NCI-H510A (cell line): ENCODE measurements at regions not wholly inside any gene's neighbourhood (a gene's known extent, or its start where the extent isn't known, plus 50 kb on each side); places are given as distances from the start of the nearest gene placed in this dataset.

Experiments used
- DNase-seq: peaks from one replicate; lab custom pipeline; 2025; lab: John Stamatoyannopoulos, UW

DNA sequence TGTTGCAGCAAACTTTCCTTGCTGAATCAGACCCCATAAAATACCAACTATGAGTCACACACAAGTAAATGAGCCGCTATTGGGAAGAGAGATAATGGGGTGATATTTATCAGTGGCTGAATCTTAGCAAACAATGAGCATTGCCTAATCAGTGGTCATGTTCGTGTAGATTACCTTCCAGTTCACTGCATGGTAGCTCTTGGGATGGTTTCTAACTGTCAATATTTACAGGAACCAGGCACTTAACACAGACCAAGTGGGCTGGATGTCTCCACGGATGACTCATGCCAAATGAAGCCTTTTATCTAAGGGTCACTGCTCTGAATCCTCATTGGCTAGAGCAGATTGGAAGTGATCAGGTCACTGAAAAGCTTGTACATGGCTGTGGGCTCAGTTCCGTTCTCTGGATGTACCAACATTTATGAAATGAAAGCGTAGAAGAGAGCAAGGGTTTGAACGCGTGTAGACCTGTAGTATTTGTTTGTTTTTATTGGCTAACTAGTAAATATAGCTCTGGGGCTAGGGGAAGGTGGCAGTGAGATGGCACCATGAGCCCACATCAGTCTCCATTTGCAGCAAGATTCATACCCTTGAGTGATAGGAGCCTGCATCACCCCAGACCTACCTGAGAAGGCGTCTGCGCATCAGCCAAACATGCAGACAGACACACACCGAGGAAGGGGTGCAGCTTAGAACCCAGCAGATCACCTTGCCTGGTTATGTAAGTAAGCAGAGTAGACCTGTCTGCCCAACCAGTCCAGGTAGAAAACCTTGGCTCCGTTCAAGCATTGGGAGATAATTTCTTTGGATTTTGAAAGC is 153.3 kb downstream of the TOMM20 start:
- DNase-seq: peak; percentile 95

DNA sequence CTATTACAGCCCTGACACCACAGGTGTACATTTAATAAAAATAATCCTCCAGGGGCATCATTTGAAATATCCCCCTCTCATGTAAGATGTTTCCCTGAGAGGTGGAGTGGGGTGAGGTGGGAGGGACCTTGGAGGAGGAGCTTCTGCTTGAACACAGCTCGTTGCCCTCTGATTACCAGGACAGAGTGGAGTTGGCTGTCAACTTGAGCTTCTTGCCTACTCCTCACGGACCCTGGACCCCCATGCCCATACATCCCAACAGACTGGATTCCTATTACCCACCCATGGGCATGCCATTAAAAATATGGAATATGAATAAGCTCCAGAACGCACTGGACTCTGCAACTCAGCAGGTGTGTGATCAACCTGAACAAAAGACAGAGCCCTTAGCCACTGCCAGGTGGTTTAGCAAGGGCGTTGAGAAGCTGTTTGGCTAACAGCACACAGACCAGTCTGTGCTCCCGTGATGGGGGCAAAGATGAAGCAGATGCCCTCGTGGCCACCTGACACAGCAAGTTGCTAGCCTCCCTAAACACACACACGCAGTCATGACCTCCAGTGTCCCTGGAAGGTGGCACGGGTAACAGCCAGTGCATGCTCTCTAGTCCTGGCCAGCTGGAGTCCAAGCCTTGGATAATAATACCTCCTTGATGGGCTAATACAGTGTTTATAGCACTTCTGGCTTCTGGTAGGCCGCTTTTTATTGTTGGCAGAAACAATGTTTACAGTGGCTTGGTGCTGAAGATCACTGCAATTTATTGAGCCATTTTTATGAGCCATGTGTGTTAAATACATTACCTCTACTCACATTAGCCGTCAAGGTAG is 155.0 kb downstream of the TOMM20 start:
- DNase-seq: peak; percentile 74

GRCh38 chr1:234972411-234973191 is 156.0 kb downstream of the TOMM20 start:
- DNase-seq: no peak

DNA sequence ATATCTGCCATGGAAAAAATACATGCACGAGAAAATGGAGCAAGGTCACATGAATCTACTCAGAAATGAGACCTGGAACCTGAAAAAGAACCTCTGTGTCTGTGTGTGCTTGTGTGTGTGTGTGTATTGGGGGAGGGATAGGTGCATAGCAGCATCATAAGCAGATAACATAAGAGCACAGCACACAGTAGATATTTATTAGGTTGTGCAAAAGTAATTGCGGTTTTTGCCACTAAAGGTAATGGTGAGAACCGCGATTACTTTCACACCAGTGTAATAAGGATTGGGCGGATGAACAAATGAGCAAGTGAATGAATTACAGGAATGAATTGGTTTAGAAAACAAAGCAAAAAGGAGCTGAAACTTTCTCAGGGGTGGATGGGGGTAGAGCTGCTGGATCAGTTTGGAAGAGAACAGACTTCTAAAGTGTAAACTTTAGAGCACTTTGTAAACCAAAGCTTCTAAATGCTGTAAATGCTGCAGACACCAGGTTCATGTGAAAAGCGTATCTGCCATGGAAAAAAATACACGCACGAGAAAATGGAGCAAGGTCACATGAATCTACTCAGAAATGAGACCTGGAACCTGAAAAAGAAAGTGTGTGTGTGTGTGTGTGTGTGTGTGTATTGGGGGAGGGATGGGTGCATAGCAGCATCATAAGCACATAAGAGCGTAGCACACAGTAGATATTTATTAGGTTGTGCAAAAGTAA is 156.9 kb downstream of the TOMM20 start:
- DNase-seq: no peak

- peak; percentile 87 for DNase-seq
Observed at GRCh38 chr1:234970731-234971476, 157.7 kb downstream of the TOMM20 start.

- DNase-seq: no peak
Observed at GRCh38 chr1:234970401-234970730, 158.3 kb downstream of the TOMM20 start.

DNA sequence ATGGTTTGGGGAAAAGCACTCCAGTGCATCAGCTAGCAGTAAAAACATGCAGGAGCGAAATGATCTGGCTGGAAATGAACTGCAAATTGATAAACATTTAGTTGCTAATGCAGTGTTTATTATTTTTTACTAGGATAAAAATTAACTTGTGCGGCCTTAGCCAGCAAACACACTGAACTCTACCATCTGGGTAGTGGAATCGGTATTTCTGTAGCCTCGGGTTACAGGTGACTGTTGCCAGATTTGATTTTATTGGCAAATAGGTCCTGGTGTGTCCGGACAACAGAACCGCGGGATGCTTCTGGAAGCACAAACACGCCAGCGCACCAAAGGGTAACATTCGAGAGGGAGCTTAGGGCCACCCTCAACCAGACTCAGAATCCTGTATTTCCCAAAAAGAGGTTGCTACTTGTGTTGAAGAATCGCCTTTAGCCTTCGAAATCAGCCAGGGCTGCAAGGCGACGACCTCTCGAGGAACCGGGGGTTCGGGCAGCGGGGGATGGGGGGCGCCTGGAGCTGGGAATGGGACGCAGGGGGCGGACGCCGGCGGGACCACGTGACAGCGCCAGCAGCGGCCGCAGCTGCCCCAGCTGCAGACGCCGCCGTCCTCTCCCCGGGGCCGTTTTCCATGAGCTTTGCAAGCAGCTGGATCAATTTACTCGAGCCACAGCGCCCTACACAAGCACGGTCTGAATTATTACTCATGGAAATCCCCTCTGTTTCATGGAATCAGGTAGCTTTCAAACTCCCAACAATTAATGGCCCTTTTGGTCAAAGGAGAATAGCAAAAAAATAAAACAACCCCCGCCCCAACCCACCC is 158.8 kb downstream of the TOMM20 start:
- peak; percentile 75 for DNase-seq

GRCh38 chr1:234969011-234969441 is 159.6 kb downstream of the TOMM20 start:
- peak; percentile 73 for DNase-seq

DNA sequence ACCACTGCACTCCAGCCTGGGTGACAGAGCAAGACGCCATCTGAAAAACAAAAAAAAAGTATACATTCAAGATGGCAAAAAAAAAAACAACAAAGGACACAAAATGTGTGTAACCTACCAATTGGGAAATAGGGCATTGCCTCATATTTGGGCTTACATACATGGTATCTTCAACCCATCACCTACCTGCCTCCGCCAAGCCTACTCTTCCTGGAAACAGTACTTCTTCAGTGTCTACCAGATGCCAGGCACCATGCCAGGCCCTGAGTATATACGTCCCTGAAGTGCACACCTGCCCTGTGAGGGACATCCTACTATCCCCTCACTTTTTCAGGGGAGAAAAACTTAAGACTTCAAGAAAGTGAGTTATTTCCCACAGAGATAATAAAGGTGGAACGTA is 160.2 kb downstream of the TOMM20 start:
- DNase-seq: peak; percentile 52

DNA sequence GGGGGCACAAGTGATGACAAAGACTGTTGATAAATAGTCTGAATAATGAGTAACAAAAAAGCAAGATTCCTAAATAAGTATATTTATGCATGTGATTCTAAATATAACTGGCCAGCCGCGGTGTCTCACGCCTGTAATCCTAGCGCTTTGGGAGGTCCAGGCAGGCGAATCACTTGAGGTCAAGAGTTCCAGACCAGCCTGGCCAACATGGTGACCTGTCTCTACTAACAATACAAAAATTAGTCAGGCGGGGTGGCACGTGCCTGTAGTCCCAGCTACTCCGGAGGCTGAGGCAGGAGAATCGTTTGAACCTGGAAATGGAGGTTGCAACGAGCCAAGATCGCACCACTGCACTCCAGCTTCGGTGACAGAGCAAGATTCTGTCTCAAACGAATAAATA is 161.5 kb downstream of the TOMM20 start:
- DNase-seq: no peak

- DNase-seq: no peak
Observed at GRCh38 chr1:234965111-234965510, 163.5 kb downstream of the TOMM20 start.

- no peak for DNase-seq
Observed at GRCh38 chr1:234963904-234964702, 164.5 kb downstream of the TOMM20 start.

- no peak for DNase-seq
Observed at GRCh38 chr1:234963180-234963903, 165.3 kb downstream of the TOMM20 start.

DNA sequence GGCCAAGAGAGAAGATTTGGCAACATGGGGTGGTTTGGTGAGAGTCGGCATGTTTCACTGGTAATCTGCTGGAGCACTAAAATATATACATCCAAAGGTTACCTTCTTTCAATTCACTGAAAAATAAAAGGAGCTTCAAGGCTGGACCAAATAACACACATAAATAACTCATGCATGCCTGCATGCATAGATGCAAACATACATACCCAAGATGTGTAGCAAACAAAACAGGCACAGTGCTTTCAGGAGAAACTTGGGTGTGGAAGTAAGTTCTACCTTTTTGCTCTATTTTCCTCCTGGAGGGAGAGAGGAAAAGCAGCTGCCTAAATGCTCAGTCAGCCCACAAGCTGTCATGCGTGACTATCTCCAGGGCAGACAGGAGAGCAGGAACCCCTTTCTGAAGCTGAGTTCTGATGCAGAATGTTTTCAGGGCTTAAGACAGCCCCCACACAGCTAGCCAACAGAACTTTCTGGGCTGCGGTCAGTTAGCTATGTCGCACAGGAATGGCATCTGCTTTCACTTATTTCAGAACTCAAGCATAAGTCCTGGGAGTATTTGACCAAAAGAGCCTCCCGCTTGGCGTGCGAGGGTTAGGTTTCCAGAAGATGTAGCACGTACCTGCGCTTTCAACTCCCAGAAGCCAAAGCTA is 166.2 kb downstream of the TOMM20 start:
- DNase-seq: no peak

- DNase-seq: no peak
Observed at GRCh38 chr1:234961456-234962339, 166.9 kb downstream of the TOMM20 start.

DNA sequence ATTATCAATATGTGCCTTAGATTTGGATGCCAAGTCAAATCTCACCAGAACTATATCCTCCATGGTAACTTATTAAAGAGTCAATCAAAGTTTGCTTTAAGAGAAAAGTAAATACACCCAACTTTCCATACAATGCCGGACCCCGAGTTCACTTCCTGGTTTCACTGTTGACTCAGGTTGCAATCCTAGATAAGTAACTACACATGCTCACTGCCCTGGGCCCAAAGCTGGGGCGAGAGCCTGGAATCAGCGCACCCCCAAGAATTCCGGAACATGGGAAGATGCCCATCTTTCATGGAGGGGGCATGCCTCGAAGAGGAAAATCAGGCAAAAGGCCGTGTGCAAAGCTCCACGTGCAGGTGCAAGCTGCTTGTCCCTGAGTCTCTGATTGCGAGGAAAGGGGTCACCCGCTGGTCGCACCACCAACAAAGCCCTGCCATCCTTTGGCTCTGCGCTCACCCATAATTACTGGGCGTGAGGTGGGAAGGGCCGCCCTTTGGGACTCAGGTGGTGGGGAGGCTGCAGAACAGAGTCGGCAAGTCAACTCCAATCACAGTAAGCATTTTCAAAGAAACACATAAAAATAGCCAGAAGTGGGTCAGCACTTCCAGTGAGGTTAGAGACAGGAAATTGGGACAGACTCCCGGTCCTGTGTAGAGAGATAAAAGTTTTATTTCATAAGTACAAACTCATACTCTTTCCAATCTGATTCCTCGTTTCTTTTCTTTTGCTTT is 167.7 kb downstream of the TOMM20 start:
- DNase-seq: no peak
